Omental fat pad (tissue), 3 donors: ENCODE measurements at regions not wholly inside any gene's neighbourhood (a gene's known extent, or its start where the extent isn't known, plus 50 kb on each side); places are given as distances from the start of the nearest gene placed in this dataset.

ENCODE experiments used
- ATAC-seq: fragments of 150-250 bp; one replicate; pipeline ENCODE4 v1.9.1; 2016; ENCODE audit warnings: mild to moderate bottlenecking, moderate library complexity; ENCODE audit not compliant: low FRiP score
- DNase-seq: peaks from one replicate; pipeline ENCODE4 v3.0.0-alpha.2; 2019; ENCODE audit warnings: low spot score
- TF ChIP-seq, protein P1 (sequence below), 3 donors: fragments of 450-650 bp; IDR thresholded peaks; one replicate each; pipeline ENCODE4 v1.5.1; 2016 to 2017; ENCODE audit warnings: antibody characterized with exemption in 3 of 3, mild to moderate bottlenecking in 3 of 3, moderate library complexity in 2 of 3

GRCh38 chr20:57941604-57942381, 232.0 kb upstream of the PMEPA1 start:
- TF ChIP-seq, protein P1, sequence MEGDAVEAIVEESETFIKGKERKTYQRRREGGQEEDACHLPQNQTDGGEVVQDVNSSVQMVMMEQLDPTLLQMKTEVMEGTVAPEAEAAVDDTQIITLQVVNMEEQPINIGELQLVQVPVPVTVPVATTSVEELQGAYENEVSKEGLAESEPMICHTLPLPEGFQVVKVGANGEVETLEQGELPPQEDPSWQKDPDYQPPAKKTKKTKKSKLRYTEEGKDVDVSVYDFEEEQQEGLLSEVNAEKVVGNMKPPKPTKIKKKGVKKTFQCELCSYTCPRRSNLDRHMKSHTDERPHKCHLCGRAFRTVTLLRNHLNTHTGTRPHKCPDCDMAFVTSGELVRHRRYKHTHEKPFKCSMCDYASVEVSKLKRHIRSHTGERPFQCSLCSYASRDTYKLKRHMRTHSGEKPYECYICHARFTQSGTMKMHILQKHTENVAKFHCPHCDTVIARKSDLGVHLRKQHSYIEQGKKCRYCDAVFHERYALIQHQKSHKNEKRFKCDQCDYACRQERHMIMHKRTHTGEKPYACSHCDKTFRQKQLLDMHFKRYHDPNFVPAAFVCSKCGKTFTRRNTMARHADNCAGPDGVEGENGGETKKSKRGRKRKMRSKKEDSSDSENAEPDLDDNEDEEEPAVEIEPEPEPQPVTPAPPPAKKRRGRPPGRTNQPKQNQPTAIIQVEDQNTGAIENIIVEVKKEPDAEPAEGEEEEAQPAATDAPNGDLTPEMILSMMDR (IDR thresholded peaks at IDR 0.05), result no peak
- DNase-seq (no peak), ATAC-seq (peak; percentile 56)

GRCh38 chr20:57940868-57941522, 231.2 kb upstream of the PMEPA1 start:
- TF ChIP-seq, protein P1 (IDR thresholded peaks at IDR 0.05), result no peak
- no peak for DNase-seq

GRCh38 chr20:57940376-57940775, 230.6 kb upstream of the PMEPA1 start:
- DNase-seq (no peak), ATAC-seq (no peak)
- TF ChIP-seq, protein P1 (IDR thresholded peaks at IDR 0.05), result no peak

More at GRCh38 chr20:57940868-57941522, 231.2 kb upstream of the PMEPA1 start:
- ATAC-seq, result peak; percentile 31

- ATAC-seq (no peak), DNase-seq (no peak)
- TF ChIP-seq, protein P1 (IDR thresholded peaks at IDR 0.05), result no peak
These were observed 229.7 kb upstream of the PMEPA1 start for GRCh38 chr20:57939499-57939898.

- ATAC-seq (no peak), DNase-seq (no peak)
- TF ChIP-seq, protein P1 (IDR thresholded peaks at IDR 0.05), result no peak
These were observed 228.6 kb upstream of the PMEPA1 start for GRCh38 chr20:57938158-57939108.

GRCh38 chr20:57936636-57937385, 227.0 kb upstream of the PMEPA1 start:
- no peak for ATAC-seq
- TF ChIP-seq, protein P1 (IDR thresholded peaks at IDR 0.05), result no peak
- no peak for DNase-seq
